ENCODE measurements at regions not wholly inside any gene's neighbourhood (a gene's known extent, or its start where the extent isn't known, plus 50 kb on each side); places are given as distances from the start of the nearest gene placed in this dataset.
"Not testable (repeated sequence)": the region's sequence is repeated elsewhere in the genome, so short reads cannot be mapped to it uniquely, and the experiment has no call there.

- DNase-seq = no peak
Observed at GRCh38 chr5:167295681-167296005, 995.8 kb upstream of the WWC1 start.

GRCh38 chr5:167296066-167296465 lies 995.4 kb upstream of the WWC1 start:
- DNase-seq = no peak

- DNase-seq = no peak
Observed at GRCh38 chr5:167296661-167297060, 994.8 kb upstream of the WWC1 start.

GRCh38 chr5:167299861-167300260 lies 991.6 kb upstream of the WWC1 start:
- DNase-seq = not testable (repeated sequence)

- DNase-seq = no peak
Observed at GRCh38 chr5:167303582-167303981, 987.9 kb upstream of the WWC1 start.

- no peak for DNase-seq
Observed at GRCh38 chr5:167304834-167305469, 986.5 kb upstream of the WWC1 start.

GRCh38 chr5:167305591-167306213 lies 985.7 kb upstream of the WWC1 start:
- no peak for DNase-seq

- no peak for DNase-seq
Observed at GRCh38 chr5:167307042-167307441, 984.4 kb upstream of the WWC1 start.

- DNase-seq = no peak
Observed at GRCh38 chr5:167308466-167308865, 983.0 kb upstream of the WWC1 start.

- no peak for DNase-seq
Observed at GRCh38 chr5:167309941-167310517, 981.4 kb upstream of the WWC1 start.

- no peak for DNase-seq
Observed at GRCh38 chr5:167311340-167311739, 980.1 kb upstream of the WWC1 start.

- DNase-seq = no peak
Observed at GRCh38 chr5:167312225-167312624, 979.2 kb upstream of the WWC1 start.

- no peak for DNase-seq
Observed at GRCh38 chr5:167315762-167316161, 975.7 kb upstream of the WWC1 start.

- no peak for DNase-seq
Observed at GRCh38 chr5:167317884-167318283, 973.6 kb upstream of the WWC1 start.

GRCh38 chr5:167319243-167319642 lies 972.2 kb upstream of the WWC1 start:
- no peak for DNase-seq

GRCh38 chr5:167320019-167320418 lies 971.4 kb upstream of the WWC1 start:
- no peak for DNase-seq

GRCh38 chr5:167332309-167332708 lies 959.1 kb upstream of the WWC1 start:
- no peak for DNase-seq

GRCh38 chr5:167336161-167336560 lies 955.3 kb upstream of the WWC1 start:
- no peak for DNase-seq

GRCh38 chr5:167339205-167339604 lies 952.2 kb upstream of the WWC1 start:
- no peak for DNase-seq

GRCh38 chr5:167346461-167346860 lies 945.0 kb upstream of the WWC1 start:
- DNase-seq = no peak

GRCh38 chr5:167348251-167348926 lies 943.1 kb upstream of the WWC1 start:
- no peak for DNase-seq

GRCh38 chr5:167348980-167349379 lies 942.5 kb upstream of the WWC1 start:
- DNase-seq = no peak

GRCh38 chr5:167351316-167351715 lies 940.1 kb upstream of the WWC1 start:
- no peak for DNase-seq

- DNase-seq = no peak
Observed at GRCh38 chr5:167352801-167353200, 938.6 kb upstream of the WWC1 start.
